ENCODE measurements at regions not wholly inside any gene's neighbourhood (a gene's known extent, or its start where the extent isn't known, plus 50 kb on each side); places are given as distances from the start of the nearest gene placed in this dataset.

DNA sequence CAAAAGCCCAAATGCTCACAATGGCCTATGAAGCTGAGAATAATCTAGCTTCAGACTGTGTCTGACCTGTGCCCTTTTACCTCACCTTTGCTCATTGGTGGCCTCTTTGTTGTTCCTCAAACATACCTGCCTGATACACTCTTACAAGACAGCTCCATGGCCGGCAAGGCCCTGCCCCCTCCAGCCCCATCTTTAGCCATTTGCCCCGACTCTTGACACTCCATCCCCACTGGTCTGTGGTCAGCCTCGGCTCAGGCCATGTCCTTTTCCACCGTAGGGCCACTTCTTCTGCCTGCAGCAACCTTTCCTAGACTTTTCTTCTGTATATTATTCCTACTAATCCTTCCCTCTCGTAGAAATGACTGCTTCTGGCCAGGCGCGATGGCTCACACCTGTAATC is 265.2 kb downstream of the RPS24 start:
- no peak for DNase-seq (ENCODE audit: low read depth in 3 of 3)

DNA sequence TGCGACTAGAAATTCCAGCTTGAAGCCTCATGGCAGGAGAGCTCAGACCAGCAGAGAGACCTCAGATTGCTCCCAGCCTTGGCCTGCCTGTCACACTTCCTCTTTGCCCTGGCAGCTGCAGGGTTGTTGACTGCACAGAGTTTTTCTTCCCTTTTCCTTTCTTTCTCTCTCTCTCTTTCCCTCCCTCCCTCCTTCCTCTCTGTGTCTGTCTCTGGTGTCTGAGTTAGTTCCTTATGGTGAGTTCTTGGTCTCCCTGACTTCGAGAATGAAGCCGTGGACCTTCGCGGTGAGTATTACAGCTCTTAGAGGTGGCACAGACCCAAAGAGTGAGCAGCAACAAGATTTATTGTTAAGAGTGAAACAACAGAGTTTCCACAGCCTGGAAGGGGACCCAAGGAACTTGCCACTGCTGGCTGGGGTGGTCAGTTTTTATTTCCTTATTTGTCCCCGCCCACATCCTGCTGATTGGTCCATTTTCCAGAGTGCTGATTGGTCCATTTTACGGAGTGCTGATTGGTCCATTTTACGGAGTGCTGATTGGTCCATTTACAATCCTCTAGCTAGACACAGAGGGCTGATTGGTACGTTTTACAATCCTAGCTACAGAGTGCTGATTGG is 266.3 kb downstream of the RPS24 start:
- DNase-seq (ENCODE audit: low read depth in 3 of 3) = no peak

DNA sequence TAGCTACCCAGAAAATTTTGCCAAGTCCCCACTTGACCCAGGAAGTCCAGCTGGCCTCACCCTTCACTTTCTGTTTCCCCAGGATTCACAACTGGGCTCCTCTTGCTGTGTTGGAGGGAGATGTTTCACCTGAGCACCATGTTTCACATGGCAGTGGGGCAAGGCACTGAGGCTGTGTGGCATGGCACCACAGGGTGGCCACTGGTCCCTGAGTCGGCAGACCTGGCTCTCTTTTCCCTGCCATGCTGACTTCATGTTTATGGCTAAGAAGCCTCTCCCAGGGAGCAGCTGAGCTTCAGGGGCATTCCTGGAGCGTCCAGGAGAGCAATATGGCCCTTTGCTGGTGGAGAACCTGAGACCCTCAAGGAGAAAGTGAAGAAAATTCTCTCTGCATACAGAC is 266.9 kb downstream of the RPS24 start:
- no peak for DNase-seq (ENCODE audit: low read depth in 3 of 3)

DNA sequence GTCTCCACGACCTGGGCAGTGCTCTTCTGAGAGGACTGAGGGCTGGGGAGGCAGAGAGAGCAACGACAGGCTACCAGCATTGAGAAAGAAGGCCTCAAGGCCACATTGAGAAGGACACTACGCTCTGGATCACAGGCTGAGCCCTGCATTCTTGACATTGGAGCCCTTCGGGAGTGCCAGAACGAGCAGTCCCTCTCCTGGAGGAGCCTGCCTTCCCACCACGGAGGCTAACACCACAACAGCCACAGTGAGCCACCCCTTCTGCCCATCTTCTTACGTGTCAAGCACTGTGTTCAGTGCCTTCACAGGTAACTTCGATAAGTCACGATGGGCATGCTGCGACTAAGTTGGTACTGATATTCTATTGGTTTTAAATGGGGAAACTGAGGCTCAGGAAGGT is 267.8 kb downstream of the RPS24 start:
- DNase-seq (ENCODE audit: low read depth in 3 of 3) = no peak

DNA sequence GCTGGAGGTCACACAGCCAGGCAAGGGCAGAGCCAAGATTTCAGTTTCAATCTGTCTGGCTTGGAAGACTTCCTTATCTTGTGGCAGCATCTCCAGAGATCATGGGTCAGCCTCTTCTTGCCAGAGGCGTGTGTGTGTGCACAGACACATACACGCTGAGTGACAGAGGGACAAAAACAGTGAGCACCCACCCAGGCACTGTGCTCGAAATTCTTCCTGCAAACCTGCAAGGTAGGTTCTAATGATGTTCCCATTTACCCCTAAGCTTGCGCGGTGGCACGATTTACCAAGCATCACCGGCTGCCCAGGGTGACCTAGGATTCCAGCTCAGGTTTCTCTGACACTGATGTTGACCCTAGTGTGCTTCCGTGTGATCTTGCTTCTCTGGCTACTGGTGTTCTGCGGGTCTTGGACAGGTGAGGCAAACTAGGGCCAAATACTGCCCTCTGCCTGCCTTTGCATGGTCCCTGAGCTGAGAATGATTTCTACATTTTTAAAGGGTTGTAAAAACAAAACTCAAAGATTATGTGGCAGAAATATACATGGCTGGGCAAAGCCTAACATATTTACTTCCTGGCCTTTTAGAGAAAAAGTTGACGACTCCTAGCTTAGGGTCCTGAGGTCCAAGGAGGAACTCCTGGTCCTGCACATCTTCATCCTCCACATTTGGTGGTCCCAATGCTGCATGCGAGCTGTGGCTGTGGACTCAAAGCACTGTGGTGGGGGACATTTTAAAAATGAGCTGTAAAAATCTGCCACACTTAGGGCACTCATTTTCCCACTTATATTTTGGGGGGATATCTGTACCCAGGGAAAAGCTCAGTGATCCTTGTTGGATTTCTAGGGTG is 268.5 kb downstream of the RPS24 start:
- no peak for DNase-seq (ENCODE audit: low read depth in 3 of 3)

DNA sequence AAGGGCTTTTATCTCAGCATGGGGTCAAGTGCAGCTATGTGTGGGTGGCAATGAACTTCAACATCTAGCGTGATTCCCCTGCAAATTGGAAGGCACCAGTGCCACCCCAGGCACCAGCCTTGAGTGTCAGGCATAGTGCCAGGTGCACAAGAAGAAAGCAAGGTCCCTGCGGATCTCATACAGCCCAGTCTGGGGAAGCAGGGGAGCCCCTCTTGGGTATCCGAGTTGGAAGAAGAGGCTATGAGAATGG is 269.0 kb downstream of the RPS24 start:
- no peak for DNase-seq (ENCODE audit: low read depth in 3 of 3)

GRCh38 chr10:78302989-78303854 is 269.6 kb downstream of the RPS24 start:
- peak; percentile 93 to 95 (median 93) for DNase-seq (ENCODE audit: low read depth in 3 of 3)

GRCh38 chr10:78304091-78305045 is 270.7 kb downstream of the RPS24 start:
- no peak for DNase-seq (ENCODE audit: low read depth in 3 of 3)

- no peak for DNase-seq (ENCODE audit: low read depth in 3 of 3)
Observed at GRCh38 chr10:78305311-78305710, 271.6 kb downstream of the RPS24 start.

DNA sequence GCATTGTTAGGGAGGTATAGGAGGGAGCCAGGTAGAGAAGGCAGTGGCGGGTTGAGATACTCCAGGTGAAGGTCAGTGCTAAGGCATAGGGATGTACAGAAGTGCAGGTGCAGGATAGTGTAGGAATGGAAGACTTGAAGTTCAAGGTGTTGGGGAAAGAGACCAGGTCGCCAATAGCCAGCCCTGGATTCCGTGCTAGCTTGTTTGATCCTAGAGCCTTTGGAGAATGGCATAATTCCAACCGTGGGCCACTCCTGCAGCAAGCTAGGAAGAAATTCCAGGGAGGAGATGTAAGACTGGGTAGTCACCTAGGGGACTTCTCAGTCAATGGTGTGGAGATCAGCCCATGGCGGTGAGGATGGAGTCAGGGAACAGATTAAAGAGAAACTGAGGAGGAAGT is 272.7 kb downstream of the RPS24 start:
- no peak for DNase-seq (ENCODE audit: low read depth in 3 of 3)

DNA sequence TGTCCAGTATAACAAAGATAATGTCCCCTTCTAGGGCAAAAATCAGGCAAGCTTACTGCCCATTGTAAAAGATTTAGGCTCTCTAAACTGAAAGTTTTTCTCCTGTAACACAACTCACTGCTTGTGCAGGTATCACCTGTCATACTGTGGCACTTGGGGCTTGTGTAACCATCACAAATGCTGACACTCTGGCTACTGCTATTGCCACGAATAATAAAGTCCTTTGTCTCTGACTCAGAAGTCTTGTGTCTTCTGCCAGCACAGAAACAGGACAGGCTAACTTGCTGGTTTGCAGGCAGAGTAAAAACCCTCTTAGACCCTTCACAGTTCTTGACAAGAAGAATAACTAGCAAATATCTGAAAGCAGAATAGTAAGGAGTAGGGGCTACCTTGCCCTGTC is 273.9 kb downstream of the RPS24 start:
- no peak for DNase-seq (ENCODE audit: low read depth in 3 of 3)

DNA sequence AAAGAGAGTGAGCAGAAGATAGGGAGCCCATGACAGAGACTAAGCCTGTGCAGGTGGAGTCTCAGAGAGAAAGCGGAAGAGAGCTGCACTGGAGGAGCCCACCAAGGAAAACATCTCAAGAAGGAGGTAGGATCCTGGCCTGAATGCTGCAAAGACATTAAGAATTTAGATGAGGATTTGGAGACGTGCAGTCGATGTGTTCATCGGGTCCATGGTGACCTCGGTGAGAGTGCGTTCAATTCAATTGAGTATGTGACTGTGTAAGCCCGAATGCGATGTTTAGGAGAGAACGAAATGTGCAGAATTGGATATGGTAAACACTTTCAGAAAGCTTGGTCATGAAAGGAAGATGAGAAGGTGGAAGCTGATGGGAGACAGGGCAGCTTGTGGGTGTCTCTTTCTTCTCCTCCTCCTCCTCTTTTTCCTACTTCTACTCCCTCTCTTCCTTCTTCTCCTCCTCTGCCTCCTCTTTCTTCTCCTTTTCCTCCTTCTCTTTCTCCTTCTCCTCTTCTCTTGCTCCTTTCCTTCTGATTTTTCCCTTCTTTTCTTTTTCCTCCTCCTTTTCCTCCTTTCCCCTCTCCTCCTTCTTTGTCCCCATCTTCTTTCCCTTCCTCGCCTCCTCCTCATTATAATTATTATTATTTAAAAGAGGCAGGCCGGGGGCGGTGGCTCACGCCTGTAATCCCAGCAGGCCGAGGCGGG is 276.0 kb downstream of the RPS24 start:
- DNase-seq (ENCODE audit: low read depth in 3 of 3) = no peak

DNA sequence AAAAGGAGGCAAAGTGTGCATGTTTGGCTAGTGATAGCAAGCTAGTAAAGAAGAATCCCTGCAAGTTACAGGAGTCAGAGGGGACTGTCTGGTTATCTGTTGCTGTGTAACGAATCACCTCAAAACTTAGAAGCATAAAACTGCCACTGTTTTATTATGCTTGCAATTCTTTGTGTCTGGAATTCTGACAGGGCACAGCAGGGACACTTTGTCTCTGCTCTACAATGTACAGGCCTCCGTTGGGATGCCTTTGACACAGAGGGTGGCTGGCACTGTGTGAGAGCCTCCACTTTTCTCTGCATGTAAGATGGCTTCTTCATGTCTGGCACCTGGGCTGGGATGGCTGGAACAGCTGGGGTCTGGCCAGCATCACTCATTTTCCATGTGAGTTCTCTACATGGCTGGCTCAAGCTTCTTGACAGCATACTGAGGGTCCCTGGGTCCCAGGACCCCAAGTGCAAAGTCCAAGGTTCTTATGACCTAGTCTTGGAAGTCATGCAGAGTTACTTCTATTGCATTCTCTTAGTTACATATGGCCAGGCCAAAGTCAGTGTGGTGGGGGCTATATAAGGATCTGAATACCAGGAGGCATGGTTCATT is 276.9 kb downstream of the RPS24 start:
- DNase-seq (ENCODE audit: low read depth in 3 of 3) = no peak

DNA sequence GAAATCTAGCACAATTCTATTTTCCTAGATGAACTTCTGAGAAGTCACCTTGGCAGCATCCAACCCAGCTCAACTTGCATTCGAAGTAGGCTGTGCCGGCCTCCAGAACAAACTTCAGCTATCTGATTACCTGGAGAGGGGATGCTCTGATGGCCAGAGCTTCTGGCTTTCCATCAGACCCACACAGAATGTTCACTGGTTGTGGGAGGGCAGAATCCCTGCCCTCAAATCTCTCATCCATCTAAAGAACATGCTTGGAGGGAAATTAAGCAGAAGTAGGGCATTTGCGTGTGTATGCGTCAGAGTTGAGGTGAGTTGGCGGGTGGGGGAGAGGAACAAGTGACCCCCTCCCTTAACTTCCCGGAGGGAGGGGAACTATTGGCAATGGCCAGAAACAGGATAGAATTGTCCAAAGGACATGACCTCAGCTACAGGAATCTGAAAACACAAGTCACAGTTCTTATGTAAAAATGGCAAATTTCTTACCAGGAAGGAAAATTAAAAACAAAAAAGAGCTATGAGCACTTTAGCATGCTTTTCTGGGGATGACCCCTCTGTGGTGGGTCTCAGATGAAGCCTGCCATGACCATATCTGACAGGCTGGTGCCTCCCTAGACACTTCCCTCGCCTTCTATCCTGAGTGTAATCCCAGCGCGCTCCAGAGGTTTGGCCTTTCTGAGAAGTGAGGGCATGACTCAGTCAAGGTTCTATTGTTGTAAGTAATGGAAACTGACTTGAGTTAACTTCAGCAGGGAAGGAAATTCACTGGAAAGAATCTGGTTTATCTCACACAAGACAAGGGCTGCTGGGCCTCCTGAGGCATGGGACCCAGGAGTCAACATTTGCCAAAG is 278.8 kb downstream of the RPS24 start:
- DNase-seq (ENCODE audit: low read depth in 3 of 3) = no peak

DNA sequence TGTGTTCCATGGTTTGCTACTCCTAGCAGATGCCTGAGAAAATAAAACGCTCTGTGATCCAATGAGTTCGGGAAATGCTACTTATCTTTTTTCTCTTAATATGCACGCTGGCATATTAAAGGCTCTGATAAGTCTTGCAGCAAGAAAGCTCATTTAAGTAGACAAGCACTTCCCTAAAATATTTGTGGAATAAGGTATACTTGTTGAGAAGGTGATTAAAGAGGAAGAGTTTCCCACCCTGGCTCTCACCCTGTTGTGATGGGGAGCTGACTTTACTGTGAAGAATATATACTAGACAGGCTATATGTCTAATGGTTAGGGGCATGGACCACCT is 279.4 kb downstream of the RPS24 start:
- DNase-seq (ENCODE audit: low read depth in 3 of 3) = no peak

- no peak for DNase-seq (ENCODE audit: low read depth in 3 of 3)
Observed at GRCh38 chr10:78313636-78314035, 280.0 kb downstream of the RPS24 start.

DNA sequence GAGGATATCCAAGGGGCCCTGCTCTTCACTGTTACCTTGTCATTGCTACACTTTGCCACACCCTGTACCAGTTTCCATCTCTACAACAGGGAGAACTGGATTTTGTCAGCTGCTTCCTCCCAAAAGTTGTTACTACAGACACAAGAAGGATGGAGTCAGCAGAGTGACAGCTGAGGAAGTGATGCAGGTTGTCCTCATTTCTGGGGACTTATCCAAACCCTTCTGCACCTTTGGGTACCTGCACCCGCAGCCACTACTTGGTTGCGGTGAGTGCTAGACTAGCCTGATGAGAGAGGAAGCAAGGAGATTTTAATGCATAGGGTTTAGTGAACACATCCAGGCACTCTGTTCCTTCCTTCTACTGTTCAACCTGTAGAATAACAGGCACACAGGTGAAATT is 281.0 kb downstream of the RPS24 start:
- no peak for DNase-seq (ENCODE audit: low read depth in 3 of 3)

DNA sequence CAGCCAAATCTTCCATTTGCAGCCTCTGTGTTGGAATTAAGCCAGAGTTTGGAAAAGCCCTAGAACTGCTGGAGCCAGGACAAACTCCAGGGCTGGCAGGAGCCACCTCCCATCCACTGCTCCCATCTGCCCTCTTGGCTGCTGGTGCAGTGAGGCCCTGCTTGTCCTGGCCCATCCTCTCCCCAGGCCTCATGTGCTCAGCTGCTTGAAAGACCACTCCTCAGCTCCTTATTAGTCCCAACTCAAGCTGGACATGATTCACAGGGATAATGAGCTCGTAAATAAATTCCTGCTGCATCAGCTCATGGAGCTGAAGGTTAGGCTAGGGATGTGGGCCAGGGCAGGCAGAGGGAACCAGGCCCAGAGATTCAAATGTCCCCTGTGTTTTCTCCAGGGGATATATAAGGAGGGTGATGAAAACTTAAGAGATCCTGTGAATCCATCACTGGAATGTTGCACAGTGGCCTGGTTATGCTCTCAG is 282.8 kb downstream of the RPS24 start:
- DNase-seq (ENCODE audit: low read depth in 3 of 3) = no peak

- DNase-seq (ENCODE audit: low read depth in 3 of 3) = no peak
Observed at GRCh38 chr10:78318305-78318704, 284.6 kb downstream of the RPS24 start.

DNA sequence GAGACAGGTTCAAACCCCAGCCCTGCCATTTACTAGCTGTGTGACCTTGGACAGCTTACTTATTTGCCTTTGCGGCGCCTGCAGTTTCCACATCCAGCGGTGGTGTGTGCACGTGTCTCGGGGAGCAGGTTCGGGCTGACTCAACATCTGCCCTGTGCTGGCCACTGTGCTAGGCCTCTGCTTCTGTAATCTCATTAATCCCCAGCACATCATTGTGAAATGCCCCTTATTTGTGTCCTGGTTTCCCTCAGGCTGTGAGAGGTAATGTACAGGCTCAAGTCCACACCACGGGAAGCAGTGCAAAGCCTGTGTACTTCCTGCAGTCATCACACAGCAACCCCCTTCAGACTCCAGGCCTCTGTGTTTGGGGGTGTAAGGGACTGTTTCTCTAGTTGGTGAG is 285.7 kb downstream of the RPS24 start:
- no peak for DNase-seq (ENCODE audit: low read depth in 3 of 3)
